ENCODE measurements at regions not wholly inside any gene's neighbourhood (a gene's known extent, or its start where the extent isn't known, plus 50 kb on each side); places are given as distances from the start of the nearest gene placed in this dataset.

- no peak overlapping the region for H3K27ac ChIP-seq (ENCODE audit: low read depth)
- H3K36me3 ChIP-seq (ENCODE audit: insufficient read depth): no peaks in the 10 kb centered on the region
- no peak overlapping the region for H3K4me3 ChIP-seq (ENCODE audit: low read depth, low read length)
- DNase-seq (ENCODE audit: extremely low spot score): no peak
- H3K4me1 ChIP-seq (ENCODE audit: insufficient read depth): no peaks in the 10 kb centered on the region
- WGBS: 61% methylated on average over 7 of the region's 7 CpGs
These were observed 228.8 kb downstream of the SMARCA2 start for GRCh38 chr9:2243666-2244555.

- WGBS: 82% methylated on average over 6 of the region's 6 CpGs
- no peak for DNase-seq (ENCODE audit: extremely low spot score)
- Histone ChIP-seq H3K4me3 (ENCODE audit: low read depth, low read length) (no peak overlapping the region), H3K4me1 (ENCODE audit: insufficient read depth) (no peaks in the 10 kb centered on the region), H3K36me3 (ENCODE audit: insufficient read depth) (no peaks in the 10 kb centered on the region), H3K27ac (ENCODE audit: low read depth) (no peak overlapping the region)
These were observed 232.2 kb downstream of the SMARCA2 start for GRCh38 chr9:2247340-2247739.

- Histone ChIP-seq H3K4me3 (ENCODE audit: low read depth, low read length) (no peak overlapping the region), H3K27ac (ENCODE audit: low read depth) (no peak overlapping the region), H3K36me3 (ENCODE audit: insufficient read depth) (no peaks in the 10 kb centered on the region), H3K4me1 (ENCODE audit: insufficient read depth) (no peaks in the 10 kb centered on the region)
- DNase-seq (ENCODE audit: extremely low spot score): no peak
- WGBS: 58% methylated on average over 1 of the region's 1 CpG
These were observed 233.7 kb downstream of the SMARCA2 start for GRCh38 chr9:2248768-2249265.

GRCh38 chr9:2253636-2254580 is 238.8 kb downstream of the SMARCA2 start:
- no peaks in the 10 kb centered on the region for H3K4me1 ChIP-seq (ENCODE audit: insufficient read depth)
- 68% methylated on average over 8 of the region's 8 CpGs for WGBS
- no peak overlapping the region for H3K27ac ChIP-seq (ENCODE audit: low read depth)
- H3K36me3 ChIP-seq (ENCODE audit: insufficient read depth): no peaks in the 10 kb centered on the region
- DNase-seq (ENCODE audit: extremely low spot score): no peak
- H3K4me3 ChIP-seq (ENCODE audit: low read depth, low read length): no peak overlapping the region

- Histone ChIP-seq H3K4me1 (ENCODE audit: insufficient read depth) (no peaks in the 10 kb centered on the region), H3K36me3 (ENCODE audit: insufficient read depth) (no peaks in the 10 kb centered on the region), H3K4me3 (ENCODE audit: low read depth, low read length) (no peak overlapping the region), H3K27ac (ENCODE audit: low read depth) (no peak overlapping the region)
- no peak for DNase-seq (ENCODE audit: extremely low spot score)
- 82% methylated on average over 10 of the region's 10 CpGs for WGBS
These were observed 240.0 kb downstream of the SMARCA2 start for GRCh38 chr9:2255128-2255527.

- no peaks in the 10 kb centered on the region for H3K4me1 ChIP-seq (ENCODE audit: insufficient read depth)
- no peaks in the 10 kb centered on the region for H3K36me3 ChIP-seq (ENCODE audit: insufficient read depth)
- H3K4me3 ChIP-seq (ENCODE audit: low read depth, low read length): no peak overlapping the region
- DNase-seq (ENCODE audit: extremely low spot score): no peak
- WGBS: 90% methylated on average over 6 of the region's 6 CpGs
- no peak overlapping the region for H3K27ac ChIP-seq (ENCODE audit: low read depth)
These were observed 242.2 kb downstream of the SMARCA2 start for GRCh38 chr9:2257248-2257929.

GRCh38 chr9:2260417-2261306 is 245.5 kb downstream of the SMARCA2 start:
- H3K4me3 ChIP-seq (ENCODE audit: low read depth, low read length): no peak overlapping the region
- DNase-seq (ENCODE audit: extremely low spot score): no peak
- H3K36me3 ChIP-seq (ENCODE audit: insufficient read depth): no peaks in the 10 kb centered on the region
- no peaks in the 10 kb centered on the region for H3K4me1 ChIP-seq (ENCODE audit: insufficient read depth)
- WGBS: 86% methylated on average over 3 of the region's 3 CpGs
- no peak overlapping the region for H3K27ac ChIP-seq (ENCODE audit: low read depth)

GRCh38 chr9:2261421-2262103 is 246.4 kb downstream of the SMARCA2 start:
- Histone ChIP-seq H3K4me1 (ENCODE audit: insufficient read depth) (no peaks in the 10 kb centered on the region), H3K4me3 (ENCODE audit: low read depth, low read length) (no peak overlapping the region), H3K36me3 (ENCODE audit: insufficient read depth) (no peaks in the 10 kb centered on the region), H3K27ac (ENCODE audit: low read depth) (no peak overlapping the region)
- 52% methylated on average over 4 of the region's 4 CpGs for WGBS
- no peak for DNase-seq (ENCODE audit: extremely low spot score)

- Histone ChIP-seq H3K4me3 (ENCODE audit: low read depth, low read length) (no peak overlapping the region), H3K27ac (ENCODE audit: low read depth) (no peak overlapping the region), H3K36me3 (ENCODE audit: insufficient read depth) (no peaks in the 10 kb centered on the region), H3K4me1 (ENCODE audit: insufficient read depth) (no peaks in the 10 kb centered on the region)
- 77% methylated on average over 4 of the region's 4 CpGs for WGBS
- DNase-seq (ENCODE audit: extremely low spot score): no peak
These were observed 247.4 kb downstream of the SMARCA2 start for GRCh38 chr9:2262386-2263071.

- no peaks in the 10 kb centered on the region for H3K4me1 ChIP-seq (ENCODE audit: insufficient read depth)
- no peaks in the 10 kb centered on the region for H3K36me3 ChIP-seq (ENCODE audit: insufficient read depth)
- no peak overlapping the region for H3K27ac ChIP-seq (ENCODE audit: low read depth)
- no peak for DNase-seq (ENCODE audit: extremely low spot score)
- 94% methylated on average over 1 of the region's 1 CpG for WGBS
- no peak overlapping the region for H3K4me3 ChIP-seq (ENCODE audit: low read depth, low read length)
These were observed 248.0 kb downstream of the SMARCA2 start for GRCh38 chr9:2263111-2263510.

GRCh38 chr9:2263665-2264064 is 248.5 kb downstream of the SMARCA2 start:
- 46% methylated on average over 3 of the region's 3 CpGs for WGBS
- Histone ChIP-seq H3K4me1 (ENCODE audit: insufficient read depth) (no peaks in the 10 kb centered on the region), H3K36me3 (ENCODE audit: insufficient read depth) (no peaks in the 10 kb centered on the region), H3K4me3 (ENCODE audit: low read depth, low read length) (no peak overlapping the region), H3K27ac (ENCODE audit: low read depth) (no peak overlapping the region)
- no peak for DNase-seq (ENCODE audit: extremely low spot score)

GRCh38 chr9:2264081-2264480 is 248.9 kb downstream of the SMARCA2 start:
- Histone ChIP-seq H3K4me3 (ENCODE audit: low read depth, low read length) (no peak overlapping the region), H3K27ac (ENCODE audit: low read depth) (no peak overlapping the region), H3K36me3 (ENCODE audit: insufficient read depth) (no peaks in the 10 kb centered on the region), H3K4me1 (ENCODE audit: insufficient read depth) (no peaks in the 10 kb centered on the region)
- 98% methylated on average over 8 of the region's 8 CpGs for WGBS
- DNase-seq (ENCODE audit: extremely low spot score): no peak
